ENCODE measurements at regions not wholly inside any gene's neighbourhood (a gene's known extent, or its start where the extent isn't known, plus 50 kb on each side); places are given as distances from the start of the nearest gene placed in this dataset.

DNA sequence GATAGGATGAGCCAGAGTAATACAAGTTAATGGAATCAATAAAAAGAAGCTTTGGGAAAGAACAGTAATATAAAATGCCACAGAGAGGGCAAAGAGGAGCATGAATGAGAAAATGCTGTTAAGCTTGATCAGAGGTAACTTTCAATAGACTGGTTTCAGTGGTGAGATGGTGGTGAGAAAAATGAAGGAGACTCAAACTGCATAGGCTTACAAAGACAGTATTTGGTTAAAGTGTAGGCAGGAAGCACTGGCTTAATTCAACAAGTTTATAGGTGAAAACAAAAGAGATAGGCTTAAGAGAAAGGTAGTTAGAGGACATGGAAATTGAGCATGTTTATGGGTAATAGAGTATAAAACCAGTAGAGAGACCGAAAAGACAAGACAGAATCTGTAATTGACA lies 298.6 kb upstream of the ADAMTS5 start:
- 83 to 90% methylated on average over 1 of the region's 1 CpG for whole genome bisulfite sequencing, 2 donors
- Histone ChIP-seq H3K27ac (no peak overlapping the region), H3K9me3 (peaks cover 0 to 8% (median 0%) of the 10 kb centered on the region in 11 donors), H3K4me3 (no peak overlapping the region), H3K36me3 (no peaks in the 10 kb centered on the region), H3K27me3 (no peaks in the 10 kb centered on the region), H3K4me1 (peaks cover 0 to 7% (median 0%) of the 10 kb centered on the region in 9 donors)
- DNase-seq (no peak), ATAC-seq (no peak)
- intact Hi-C loops (cut with DNase I), result no loop called here
- TF ChIP-seq, protein P1, sequence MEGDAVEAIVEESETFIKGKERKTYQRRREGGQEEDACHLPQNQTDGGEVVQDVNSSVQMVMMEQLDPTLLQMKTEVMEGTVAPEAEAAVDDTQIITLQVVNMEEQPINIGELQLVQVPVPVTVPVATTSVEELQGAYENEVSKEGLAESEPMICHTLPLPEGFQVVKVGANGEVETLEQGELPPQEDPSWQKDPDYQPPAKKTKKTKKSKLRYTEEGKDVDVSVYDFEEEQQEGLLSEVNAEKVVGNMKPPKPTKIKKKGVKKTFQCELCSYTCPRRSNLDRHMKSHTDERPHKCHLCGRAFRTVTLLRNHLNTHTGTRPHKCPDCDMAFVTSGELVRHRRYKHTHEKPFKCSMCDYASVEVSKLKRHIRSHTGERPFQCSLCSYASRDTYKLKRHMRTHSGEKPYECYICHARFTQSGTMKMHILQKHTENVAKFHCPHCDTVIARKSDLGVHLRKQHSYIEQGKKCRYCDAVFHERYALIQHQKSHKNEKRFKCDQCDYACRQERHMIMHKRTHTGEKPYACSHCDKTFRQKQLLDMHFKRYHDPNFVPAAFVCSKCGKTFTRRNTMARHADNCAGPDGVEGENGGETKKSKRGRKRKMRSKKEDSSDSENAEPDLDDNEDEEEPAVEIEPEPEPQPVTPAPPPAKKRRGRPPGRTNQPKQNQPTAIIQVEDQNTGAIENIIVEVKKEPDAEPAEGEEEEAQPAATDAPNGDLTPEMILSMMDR (IDR thresholded peaks at IDR 0.05), result no peak

DNA sequence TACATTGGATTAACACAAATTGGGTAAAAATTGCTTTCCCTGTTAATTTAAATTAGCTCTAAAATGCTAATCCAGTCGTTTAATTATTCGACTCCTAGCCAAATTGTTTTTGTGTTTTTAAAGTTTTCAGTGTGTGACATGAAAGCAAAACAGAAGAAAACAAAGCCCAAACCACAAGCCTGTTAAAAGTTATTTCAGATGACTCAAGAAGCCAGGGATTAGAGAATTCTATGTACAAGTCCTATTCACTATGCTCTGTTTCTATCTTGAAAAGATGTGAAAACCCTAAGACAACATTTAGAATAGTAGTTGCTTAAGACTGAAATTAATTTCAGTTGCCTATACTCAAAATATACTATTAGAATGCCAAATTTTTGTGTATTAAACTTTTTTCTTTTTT lies 294.8 kb upstream of the ADAMTS5 start:
- intact Hi-C loops (cut with DNase I), result no loop called here
- Histone ChIP-seq H3K36me3 (no peaks in the 10 kb centered on the region), H3K27ac (no peak overlapping the region), H3K4me1 (no peaks in the 10 kb centered on the region), H3K4me3 (no peak overlapping the region), H3K9me3 (peaks cover 0 to 8% (median 0%) of the 10 kb centered on the region in 11 donors), H3K27me3 (no peaks in the 10 kb centered on the region)
- TF ChIP-seq, protein P1 (IDR thresholded peaks at IDR 0.05), result no peak
- no peak for ATAC-seq
- DNase-seq, result no peak
- WGBS, 2 donors, result 95% methylated on average over 2 of the region's 2 CpGs

DNA sequence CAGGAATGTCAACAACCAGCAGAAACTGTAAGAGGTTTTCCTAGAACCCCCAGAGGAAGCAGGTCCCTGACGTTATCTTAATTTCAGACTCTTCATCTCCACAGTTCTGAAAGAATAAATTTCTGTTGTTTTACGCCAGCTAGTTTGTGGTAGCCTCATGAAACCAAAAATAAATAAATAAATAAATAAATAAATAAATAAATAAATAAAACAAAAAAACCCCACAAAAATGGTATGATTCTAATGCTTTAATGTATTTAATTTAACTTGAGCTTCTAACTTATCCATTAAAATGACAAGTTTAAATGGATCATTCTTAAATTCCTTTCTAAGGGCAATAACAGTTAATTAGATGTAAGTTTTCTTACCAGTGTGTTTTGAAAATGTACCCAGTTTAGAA lies 293.8 kb upstream of the ADAMTS5 start:
- Histone ChIP-seq H3K27ac (no peak overlapping the region), H3K9me3 (peaks cover 0 to 8% (median 0%) of the 10 kb centered on the region in 11 donors), H3K36me3 (no peaks in the 10 kb centered on the region), H3K27me3 (no peaks in the 10 kb centered on the region), H3K4me3 (no peak overlapping the region), H3K4me1 (no peaks in the 10 kb centered on the region)
- TF ChIP-seq, protein P1 (IDR thresholded peaks at IDR 0.05), result no peak
- ATAC-seq, result no peak
- 89 to 95% methylated on average over 2 of the region's 2 CpGs for WGBS, 2 donors
- intact Hi-C loops (cut with DNase I), result no loop called here
- DNase-seq, result no peak

DNA sequence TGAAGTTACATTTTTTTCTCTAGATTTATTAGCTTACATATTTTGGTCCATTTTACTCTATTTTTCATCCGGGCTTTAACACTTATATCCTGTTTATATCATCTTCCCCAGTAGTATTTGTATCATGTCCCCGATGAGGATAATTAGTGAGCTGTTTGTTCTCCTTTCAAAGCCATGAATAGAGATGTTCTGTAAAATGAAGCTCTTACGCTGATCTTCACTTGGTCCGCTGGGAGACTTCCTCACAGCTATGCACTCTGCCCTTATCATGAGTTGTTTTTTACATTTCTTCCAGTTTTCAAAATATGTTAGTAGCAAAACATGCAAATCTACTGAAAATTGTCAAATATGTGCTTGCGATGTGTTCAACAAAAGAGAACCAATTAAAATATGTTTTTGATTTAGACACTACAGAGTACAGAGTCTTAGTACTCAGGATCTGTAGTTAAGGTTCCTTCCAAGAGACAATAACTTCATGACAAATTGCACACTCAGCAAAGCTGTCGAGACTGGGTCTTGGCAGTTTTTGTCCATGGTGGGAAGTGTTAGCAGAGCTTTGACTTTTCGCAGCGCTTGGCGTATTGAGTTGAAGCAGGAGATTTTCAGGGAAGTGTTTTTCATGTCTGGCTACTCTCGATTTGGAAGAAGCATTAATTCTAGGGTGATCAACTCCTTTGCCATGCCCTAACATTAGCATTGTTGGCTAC lies 292.0 kb upstream of the ADAMTS5 start:
- Histone ChIP-seq H3K27ac (no peak overlapping the region), H3K36me3 (no peaks in the 10 kb centered on the region), H3K4me1 (no peaks in the 10 kb centered on the region), H3K9me3 (peaks cover 0 to 8% (median 0%) of the 10 kb centered on the region in 11 donors), H3K4me3 (no peak overlapping the region), H3K27me3 (no peaks in the 10 kb centered on the region)
- 78% methylated on average over 10 of the region's 10 CpGs for WGBS, 2 donors
- DNase-seq (no peak), ATAC-seq (peak in 1 of 8 donors; percentile 54)
- TF ChIP-seq, protein P1 (IDR thresholded peaks at IDR 0.05), result no peak
- intact Hi-C loops (cut with DNase I), result no loop called here

Data from heart right ventricle (tissue), 16 donors.